ENCODE measurements at regions not wholly inside any gene's neighbourhood (a gene's known extent, or its start where the extent isn't known, plus 50 kb on each side); places are given as distances from the start of the nearest gene placed in this dataset.

GRCh38 chr17:73711916-73712315 lies 67.7 kb upstream of the SDK2 start:
- TF ChIP-seq EZH2phosphoT487 (IDR thresholded peaks at IDR 0.05; ENCODE audit: borderline replicate concordance) (no peak), TCF7L2 (IDR thresholded peaks at IDR 0.05; ENCODE audit: borderline replicate concordance, extremely low read depth, insufficient read depth, insufficient read length) (no peak), RAD21 (IDR thresholded peaks at IDR 0.05; ENCODE audit: low read depth) (no peak), CEBPB (IDR thresholded peaks at IDR 0.05; ENCODE audit: low read depth) (no peak), POLR2A (IDR thresholded peaks at IDR 0.05; ENCODE audit: borderline replicate concordance, extremely low read depth, insufficient read depth, insufficient read length) (no peak), CTCF (IDR thresholded peaks at IDR 0.05 in 2 of 3, conservative IDR thresholded peaks at IDR 0.05 in 1 of 3; ENCODE audit: borderline replicate concordance in 1 of 3, insufficient read depth in 1 of 3, low read depth in 2 of 3, low read length in 2 of 3) (no peak), REST (IDR thresholded peaks at IDR 0.05; ENCODE audit: low read depth) (no peak), MAX (IDR thresholded peaks at IDR 0.05) (no peak), POLR2AphosphoS5 (IDR thresholded peaks at IDR 0.05; ENCODE audit: low read depth, low read length) (no peak), JUND (IDR thresholded peaks at IDR 0.05) (no peak), ZFX (IDR thresholded peaks at IDR 0.05) (no peak), SP1 (IDR thresholded peaks at IDR 0.05; ENCODE audit: low read depth) (no peak)

All from HCT116 (cell line).